Endothelial cell of hepatic sinusoid (primary cell): ENCODE measurements at regions not wholly inside any gene's neighbourhood (a gene's known extent, or its start where the extent isn't known, plus 50 kb on each side); places are given as distances from the start of the nearest gene placed in this dataset.

ENCODE experiments used
- in situ Hi-C: cut with HindIII; loops from 2 replicates; pipeline ENCODE4 v1.10.0; 2017; ENCODE audit warnings: low sequenced_read_pairs

GRCh38 chr14:104377256-104377655 lies 202.3 kb upstream of the C14orf180 start:
- in situ Hi-C loops: no loop called here

GRCh38 chr14:104378698-104379113 lies 200.9 kb upstream of the C14orf180 start:
- in situ Hi-C loops: no loop called here

GRCh38 chr14:104382361-104383087 lies 197.0 kb upstream of the C14orf180 start:
- in situ Hi-C loops: no loop called here

- in situ Hi-C loops: no loop called here
These were observed 196.2 kb upstream of the C14orf180 start for GRCh38 chr14:104383088-104383995.

GRCh38 chr14:104383996-104384775 lies 195.4 kb upstream of the C14orf180 start:
- in situ Hi-C loops: no loop called here

- in situ Hi-C loops: loop anchor here (5.0 kb wide), 2 partner anchors 52 to 92 kb away; no protein-coding TSS in a partner anchor
These were observed 194.8 kb upstream of the C14orf180 start for GRCh38 chr14:104384776-104385071.

- in situ Hi-C loops: loop anchor here (5.0 kb wide), 2 partner anchors 53 to 93 kb away; no protein-coding TSS in a partner anchor
These were observed 194.5 kb upstream of the C14orf180 start for GRCh38 chr14:104385111-104385510.

GRCh38 chr14:104385531-104386101 lies 193.9 kb upstream of the C14orf180 start:
- in situ Hi-C loops: loop anchor here (5.0 kb wide), 2 partner anchors 53 to 93 kb away; no protein-coding TSS in a partner anchor

GRCh38 chr14:104386151-104386841 lies 193.3 kb upstream of the C14orf180 start:
- in situ Hi-C loops: loop anchor here (5.0 kb wide), 2 partner anchors 54 to 94 kb away; no protein-coding TSS in a partner anchor

GRCh38 chr14:104387022-104388010 lies 192.2 kb upstream of the C14orf180 start:
- in situ Hi-C loops: loop anchor here (5.0 kb wide), 2 partner anchors 55 to 95 kb away; no protein-coding TSS in a partner anchor

GRCh38 chr14:104388011-104388521 lies 191.5 kb upstream of the C14orf180 start:
- in situ Hi-C loops: loop anchor here (5.0 kb wide), 2 partner anchors 56 to 96 kb away; no protein-coding TSS in a partner anchor

- in situ Hi-C loops: loop anchor here (5.0 kb wide), 2 partner anchors 56 to 96 kb away; no protein-coding TSS in a partner anchor
These were observed 190.8 kb upstream of the C14orf180 start for GRCh38 chr14:104388541-104389325.

GRCh38 chr14:104389326-104390220 lies 190.0 kb upstream of the C14orf180 start:
- in situ Hi-C loops: loop anchor here (5.0 kb wide), 2 partner anchors 57 to 97 kb away; no protein-coding TSS in a partner anchor

GRCh38 chr14:104390221-104390931 lies 189.2 kb upstream of the C14orf180 start:
- in situ Hi-C loops: no loop called here

- in situ Hi-C loops: no loop called here
These were observed 188.3 kb upstream of the C14orf180 start for GRCh38 chr14:104390941-104391901.
